ENCODE measurements at regions not wholly inside any gene's neighbourhood (a gene's known extent, or its start where the extent isn't known, plus 50 kb on each side); places are given as distances from the start of the nearest gene placed in this dataset.

DNA sequence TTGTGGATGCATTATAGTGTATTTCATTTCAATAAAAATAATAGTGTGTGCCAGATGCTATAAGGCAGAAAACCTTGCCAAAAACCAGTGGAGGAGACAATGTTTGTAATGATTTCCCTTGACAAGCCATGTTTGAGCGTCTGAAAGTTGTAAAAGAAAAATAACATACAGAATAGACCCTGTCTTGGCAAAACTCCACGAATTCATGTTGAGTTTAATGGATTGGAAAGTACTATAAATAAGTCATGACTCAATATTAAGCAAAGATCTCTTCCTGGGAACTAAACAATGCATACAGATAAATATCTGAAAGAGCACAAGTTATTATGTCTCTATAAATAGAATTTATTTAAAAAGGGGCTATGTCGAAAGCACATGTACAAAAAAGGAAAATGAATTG lies 543.5 kb downstream of the GABRG1 start:
- TF ChIP-seq, protein P1, sequence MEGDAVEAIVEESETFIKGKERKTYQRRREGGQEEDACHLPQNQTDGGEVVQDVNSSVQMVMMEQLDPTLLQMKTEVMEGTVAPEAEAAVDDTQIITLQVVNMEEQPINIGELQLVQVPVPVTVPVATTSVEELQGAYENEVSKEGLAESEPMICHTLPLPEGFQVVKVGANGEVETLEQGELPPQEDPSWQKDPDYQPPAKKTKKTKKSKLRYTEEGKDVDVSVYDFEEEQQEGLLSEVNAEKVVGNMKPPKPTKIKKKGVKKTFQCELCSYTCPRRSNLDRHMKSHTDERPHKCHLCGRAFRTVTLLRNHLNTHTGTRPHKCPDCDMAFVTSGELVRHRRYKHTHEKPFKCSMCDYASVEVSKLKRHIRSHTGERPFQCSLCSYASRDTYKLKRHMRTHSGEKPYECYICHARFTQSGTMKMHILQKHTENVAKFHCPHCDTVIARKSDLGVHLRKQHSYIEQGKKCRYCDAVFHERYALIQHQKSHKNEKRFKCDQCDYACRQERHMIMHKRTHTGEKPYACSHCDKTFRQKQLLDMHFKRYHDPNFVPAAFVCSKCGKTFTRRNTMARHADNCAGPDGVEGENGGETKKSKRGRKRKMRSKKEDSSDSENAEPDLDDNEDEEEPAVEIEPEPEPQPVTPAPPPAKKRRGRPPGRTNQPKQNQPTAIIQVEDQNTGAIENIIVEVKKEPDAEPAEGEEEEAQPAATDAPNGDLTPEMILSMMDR (IDR thresholded peaks at IDR 0.05): no peak
- no peak for TF ChIP-seq POLR2AphosphoS5 (IDR thresholded peaks at IDR 0.05)
- no peak for TF ChIP-seq POLR2A (IDR thresholded peaks at IDR 0.05)
- TF ChIP-seq EP300 (IDR thresholded peaks at IDR 0.05; ENCODE audit: low read depth): no peak
